GM12873 (cell line): ENCODE measurements at regions not wholly inside any gene's neighbourhood (a gene's known extent, or its start where the extent isn't known, plus 50 kb on each side); places are given as distances from the start of the nearest gene placed in this dataset.

Source experiments
- TF ChIP-seq, protein P1 (sequence below): IDR thresholded peaks from 2 replicates; pipeline ENCODE4 v1.5.1; 2012; ENCODE audit warnings: low read depth, mild to moderate bottlenecking, moderate library complexity, low read length, control low read depth; ENCODE audit not compliant: insufficient read depth; ENCODE audit errors: missing control alignments

DNA sequence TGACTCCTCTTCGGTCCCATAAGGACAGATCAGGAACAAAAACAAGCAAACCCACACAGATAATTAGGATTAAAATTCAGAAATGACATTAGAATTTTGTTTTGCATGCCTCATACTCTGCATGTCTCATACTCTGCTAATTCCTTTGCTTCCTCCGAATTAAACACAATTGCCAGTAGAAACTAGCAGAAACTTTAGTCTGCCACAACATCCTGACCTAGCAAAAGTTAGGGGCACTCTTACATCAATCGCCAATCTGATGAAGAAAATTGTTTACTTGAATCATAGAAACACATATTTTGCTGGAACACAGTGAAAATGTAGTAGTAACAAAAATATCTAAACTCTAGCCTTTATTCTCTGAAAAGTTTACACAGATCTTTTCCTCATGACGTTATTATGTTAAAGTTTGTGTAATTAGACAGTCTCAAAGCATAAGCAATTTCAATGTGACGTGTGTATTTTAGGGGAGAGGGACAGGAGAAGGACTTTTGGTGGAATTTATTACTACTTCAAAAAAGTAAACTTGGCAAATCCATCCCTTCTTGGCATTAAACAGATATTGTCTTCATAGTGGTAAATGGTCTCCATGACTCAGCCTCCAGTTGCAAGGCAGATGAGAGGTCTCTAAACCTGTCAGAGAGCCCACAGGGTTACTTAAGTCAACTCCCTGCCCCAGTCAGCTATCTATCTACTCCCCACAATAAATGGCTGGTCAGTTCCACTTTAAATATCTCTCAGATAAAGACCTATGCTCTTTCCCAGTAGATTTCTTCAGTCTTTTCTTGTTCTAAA, 249.8 kb upstream of the UBASH3B start:
- TF ChIP-seq, protein P1, sequence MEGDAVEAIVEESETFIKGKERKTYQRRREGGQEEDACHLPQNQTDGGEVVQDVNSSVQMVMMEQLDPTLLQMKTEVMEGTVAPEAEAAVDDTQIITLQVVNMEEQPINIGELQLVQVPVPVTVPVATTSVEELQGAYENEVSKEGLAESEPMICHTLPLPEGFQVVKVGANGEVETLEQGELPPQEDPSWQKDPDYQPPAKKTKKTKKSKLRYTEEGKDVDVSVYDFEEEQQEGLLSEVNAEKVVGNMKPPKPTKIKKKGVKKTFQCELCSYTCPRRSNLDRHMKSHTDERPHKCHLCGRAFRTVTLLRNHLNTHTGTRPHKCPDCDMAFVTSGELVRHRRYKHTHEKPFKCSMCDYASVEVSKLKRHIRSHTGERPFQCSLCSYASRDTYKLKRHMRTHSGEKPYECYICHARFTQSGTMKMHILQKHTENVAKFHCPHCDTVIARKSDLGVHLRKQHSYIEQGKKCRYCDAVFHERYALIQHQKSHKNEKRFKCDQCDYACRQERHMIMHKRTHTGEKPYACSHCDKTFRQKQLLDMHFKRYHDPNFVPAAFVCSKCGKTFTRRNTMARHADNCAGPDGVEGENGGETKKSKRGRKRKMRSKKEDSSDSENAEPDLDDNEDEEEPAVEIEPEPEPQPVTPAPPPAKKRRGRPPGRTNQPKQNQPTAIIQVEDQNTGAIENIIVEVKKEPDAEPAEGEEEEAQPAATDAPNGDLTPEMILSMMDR, result no peak

- TF ChIP-seq, protein P1, result no peak
Measured at GRCh38 chr11:122404571-122404970, 251.0 kb upstream of the UBASH3B start.

GRCh38 chr11:122399375-122399774, 256.1 kb upstream of the UBASH3B start:
- TF ChIP-seq, protein P1, result no peak

DNA sequence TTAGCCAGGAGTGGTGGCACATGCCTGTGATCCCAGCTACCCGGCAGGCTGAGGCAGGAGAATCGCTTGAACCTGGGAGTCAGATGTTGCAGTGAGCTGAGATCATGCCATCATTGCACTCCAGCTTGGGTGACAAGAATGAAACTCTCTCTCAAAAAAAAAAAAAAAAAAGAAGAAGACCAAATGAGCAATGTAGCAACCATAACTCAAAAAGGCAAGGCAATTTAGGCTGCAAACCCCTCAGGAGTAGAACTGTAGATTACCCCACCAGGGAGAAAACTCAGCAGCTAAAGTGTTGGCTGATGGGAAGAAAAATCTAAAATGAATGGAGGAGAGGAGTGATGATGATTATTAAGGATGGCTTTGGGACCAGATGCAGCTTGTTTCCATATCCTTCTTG, 256.7 kb upstream of the UBASH3B start:
- TF ChIP-seq, protein P1, result no peak

- TF ChIP-seq, protein P1, result no peak
Measured at GRCh38 chr11:122398167-122398566, 257.4 kb upstream of the UBASH3B start.

GRCh38 chr11:122395282-122395681, 260.2 kb upstream of the UBASH3B start:
- TF ChIP-seq, protein P1, result no peak

DNA sequence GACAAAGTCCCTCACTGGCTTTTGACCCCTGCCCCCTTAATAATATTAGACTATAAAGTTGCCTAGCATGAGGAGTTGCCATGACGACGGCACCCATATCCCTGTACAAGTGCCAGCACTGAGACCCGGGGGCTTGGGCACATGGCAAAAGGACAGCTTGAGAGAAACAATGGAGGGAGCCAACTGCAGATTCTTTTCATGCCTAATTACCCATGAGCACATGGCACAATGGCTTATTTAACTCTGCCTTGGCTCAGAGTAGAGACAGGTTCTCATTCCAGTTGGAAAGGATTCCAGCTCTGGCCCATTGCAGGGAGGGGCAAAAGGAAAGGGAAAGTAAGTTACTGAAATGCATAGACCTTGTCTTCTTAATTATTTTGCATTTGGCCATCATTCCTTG, 261.2 kb upstream of the UBASH3B start:
- TF ChIP-seq, protein P1, result no peak
